Subcutaneous abdominal adipose tissue (tissue), 5 donors: ENCODE measurements at regions not wholly inside any gene's neighbourhood (a gene's known extent, or its start where the extent isn't known, plus 50 kb on each side); places are given as distances from the start of the nearest gene placed in this dataset.

Source experiments
- H3K27ac ChIP-seq: one replicate; pipeline ENCODE4 v1.7.0; 2013; ENCODE audit warnings: low read depth, mild to moderate bottlenecking, inconsistent platforms, low read length, moderate library complexity
- H3K27me3 ChIP-seq, 5 donors: one replicate each; pipeline ENCODE4 v1.7.0; 2013; ENCODE audit warnings: low read length in 5 of 5, inconsistent platforms in 1 of 5; ENCODE audit not compliant: control insufficient read depth in 5 of 5, insufficient read depth in 4 of 5
- H3K36me3 ChIP-seq, 5 donors: one replicate each; pipeline ENCODE4 v1.7.0; 2013; ENCODE audit warnings: low read length in 5 of 5; ENCODE audit not compliant: control insufficient read depth in 5 of 5, insufficient read depth in 5 of 5
- H3K4me1 ChIP-seq, 5 donors: one replicate each; pipeline ENCODE4 v1.7.0; 2013; ENCODE audit warnings: low read length in 5 of 5, mild to moderate bottlenecking in 3 of 5, moderate library complexity in 1 of 5; ENCODE audit not compliant: control insufficient read depth in 5 of 5, insufficient read depth in 5 of 5
- H3K4me3 ChIP-seq, 5 donors: one replicate each; pipeline ENCODE4 v1.7.0; 2013; ENCODE audit warnings: low read length in 5 of 5, low read depth in 1 of 5
- H3K9ac ChIP-seq, 5 donors: one replicate each; pipeline ENCODE4 v1.7.0; 2013; ENCODE audit warnings: low read length in 5 of 5, mild to moderate bottlenecking in 4 of 5, moderate library complexity in 3 of 5
- H3K9me3 ChIP-seq, 5 donors: one replicate each; pipeline ENCODE4 v1.7.0; 2013; ENCODE audit warnings: low read length in 5 of 5; ENCODE audit not compliant: control insufficient read depth in 5 of 5
- donor health status: healthy.
- donor health status: healthy.
- donor health status: healthy.
- donor health status: healthy.
- donor health status: healthy.

DNA sequence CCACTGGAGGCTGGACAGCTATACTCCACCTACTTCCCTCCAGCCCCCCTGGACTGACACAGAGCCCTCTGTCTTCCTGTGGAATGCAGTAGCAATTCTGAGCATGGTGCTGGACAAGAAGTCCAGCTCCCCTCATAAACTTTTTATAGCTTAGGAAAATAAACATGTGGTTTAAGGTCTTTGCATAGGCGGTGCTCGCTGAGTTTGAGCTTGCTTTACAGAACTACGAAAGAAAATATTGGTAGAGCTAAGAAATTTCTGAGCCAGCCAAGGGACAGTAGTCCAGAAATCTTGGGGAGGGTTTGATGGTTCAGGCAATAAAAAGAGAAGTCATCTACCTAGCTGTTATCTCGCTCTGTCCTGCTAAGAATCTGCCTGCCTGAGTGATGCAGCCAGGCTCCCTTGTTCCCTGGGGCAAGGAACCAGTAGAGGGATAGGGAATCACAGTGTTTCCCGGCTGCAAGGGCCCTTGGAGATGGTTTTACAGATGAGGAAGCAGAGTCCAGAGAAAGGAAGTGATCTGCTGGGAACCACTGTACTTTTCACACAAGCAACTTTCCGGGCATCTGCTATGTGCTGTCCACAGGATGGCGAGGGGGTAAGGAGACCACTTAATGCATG lies 343.4 kb downstream of the CDC5L start:
- H3K9ac ChIP-seq = no peak overlapping the region
- peaks cover 0 to 16% (median 11%) of the 10 kb centered on the region in 5 donors for H3K4me1 ChIP-seq
- H3K27ac ChIP-seq = no peak overlapping the region
- no peaks in the 10 kb centered on the region for H3K27me3 ChIP-seq
- H3K36me3 ChIP-seq = no peaks in the 10 kb centered on the region
- H3K4me3 ChIP-seq = no peak overlapping the region
- H3K9me3 ChIP-seq = no peaks in the 10 kb centered on the region

DNA sequence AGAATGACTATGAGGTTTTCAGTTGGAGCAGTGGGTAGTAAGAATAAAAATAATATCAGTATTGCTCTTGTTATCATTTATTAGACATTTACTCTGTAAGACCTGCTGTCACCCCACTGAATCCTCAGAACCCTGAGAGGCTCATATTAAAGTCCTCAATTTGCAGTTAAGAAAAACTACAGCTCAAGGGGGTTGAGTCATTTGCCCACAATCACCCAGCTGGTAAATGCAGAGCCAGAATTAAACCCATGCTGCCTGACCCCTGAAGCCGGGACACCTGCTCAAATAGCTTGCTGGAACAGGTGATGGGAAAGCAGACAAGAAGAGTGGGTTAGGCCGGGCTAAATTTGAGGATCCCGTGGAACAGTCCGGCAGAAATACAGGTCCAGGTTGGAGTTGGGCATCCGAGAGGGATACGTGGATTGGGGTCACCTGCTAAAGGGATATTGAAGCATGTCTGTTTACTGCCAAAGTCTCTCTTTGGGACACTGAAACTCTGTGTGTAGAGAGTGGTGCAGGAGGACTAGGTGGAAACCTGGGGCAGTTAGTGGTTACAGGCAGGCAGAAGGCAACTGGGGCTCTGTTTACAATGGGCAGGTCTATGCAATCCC lies 344.1 kb downstream of the CDC5L start:
- H3K4me1 ChIP-seq = peaks cover 0 to 16% (median 11%) of the 10 kb centered on the region in 5 donors
- no peaks in the 10 kb centered on the region for H3K9me3 ChIP-seq
- H3K27me3 ChIP-seq = no peaks in the 10 kb centered on the region
- H3K9ac ChIP-seq = no peak overlapping the region
- H3K4me3 ChIP-seq = no peak overlapping the region
- H3K27ac ChIP-seq = no peak overlapping the region
- no peaks in the 10 kb centered on the region for H3K36me3 ChIP-seq

DNA sequence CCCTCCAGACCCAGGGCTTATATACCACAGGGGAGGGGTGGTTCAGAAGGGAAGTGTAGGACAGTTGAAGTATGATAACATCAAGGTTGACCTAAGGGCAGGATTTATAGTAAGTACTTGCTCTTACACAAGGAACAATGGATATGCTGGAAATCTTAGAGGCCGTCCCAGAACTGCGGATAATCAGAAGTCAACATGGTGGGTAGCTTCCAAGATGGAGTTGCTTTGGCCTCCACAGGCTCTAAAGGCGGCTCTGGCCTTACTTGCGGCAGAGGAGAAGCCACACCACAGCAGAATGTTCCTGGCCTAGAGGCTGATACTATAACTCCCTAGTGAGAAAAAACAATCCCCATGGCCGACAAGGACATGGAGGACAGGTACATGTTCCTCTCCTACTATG lies 344.7 kb downstream of the CDC5L start:
- Histone ChIP-seq H3K4me1 (peaks cover 0 to 16% (median 11%) of the 10 kb centered on the region in 5 donors), H3K27ac (no peak overlapping the region), H3K9me3 (no peaks in the 10 kb centered on the region)

DNA sequence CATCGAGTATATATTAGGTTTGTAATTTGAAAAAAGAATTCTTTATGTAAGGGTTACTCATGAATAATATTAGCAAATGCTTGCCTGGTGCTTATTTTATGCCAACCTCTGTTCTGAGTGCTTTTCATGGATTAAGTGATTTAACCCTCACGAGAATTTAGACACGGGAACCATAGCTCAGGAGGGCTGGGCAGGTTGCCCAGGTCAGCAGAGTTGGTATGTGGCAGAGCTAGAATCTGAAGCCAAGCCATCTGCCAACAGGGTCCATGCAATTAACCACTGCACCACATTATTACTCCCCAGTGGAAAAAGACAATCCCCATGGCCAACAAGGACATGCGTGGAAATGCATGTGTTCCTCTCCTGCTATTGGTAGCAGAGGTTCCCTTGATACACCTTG lies 345.6 kb downstream of the CDC5L start:
- Histone ChIP-seq H3K9ac (no peak overlapping the region), H3K4me1 (peaks cover 0 to 23% (median 20%) of the 10 kb centered on the region in 5 donors), H3K9me3 (no peaks in the 10 kb centered on the region), H3K4me3 (no peak overlapping the region), H3K27me3 (no peaks in the 10 kb centered on the region), H3K36me3 (no peaks in the 10 kb centered on the region), H3K27ac (no peak overlapping the region)

More for the DNA sequence above, 344.7 kb downstream of the CDC5L start:
- H3K27me3 ChIP-seq = no peaks in the 10 kb centered on the region
- H3K36me3 ChIP-seq = no peaks in the 10 kb centered on the region
- no peak overlapping the region for H3K4me3 ChIP-seq
- H3K9ac ChIP-seq = no peak overlapping the region

DNA sequence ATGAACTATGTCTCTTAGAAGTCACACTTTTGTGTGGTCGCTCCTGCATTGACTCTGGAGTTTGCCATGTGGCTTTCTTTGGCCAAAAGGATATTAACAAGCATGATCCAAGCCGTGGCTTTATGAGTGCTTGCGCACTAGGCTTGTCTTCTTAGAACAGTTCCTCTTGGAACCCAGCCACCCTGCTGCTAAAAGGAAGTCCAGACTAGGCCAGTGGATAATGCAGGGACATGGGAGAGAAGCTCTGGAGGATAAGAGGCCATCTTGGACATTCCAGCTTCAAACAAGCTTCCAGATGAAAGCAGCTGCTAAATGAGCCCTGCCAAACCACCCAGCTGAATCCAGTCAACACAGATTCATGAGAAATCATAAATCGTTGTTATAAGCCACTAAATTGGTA lies 346.4 kb downstream of the CDC5L start:
- H3K27ac ChIP-seq = no peak overlapping the region
- H3K4me3 ChIP-seq = no peak overlapping the region
- H3K36me3 ChIP-seq = no peaks in the 10 kb centered on the region
- H3K9me3 ChIP-seq = no peaks in the 10 kb centered on the region
- no peaks in the 10 kb centered on the region for H3K27me3 ChIP-seq
- peaks cover 4 to 30% (median 27%) of the 10 kb centered on the region in 5 donors for H3K4me1 ChIP-seq
- H3K9ac ChIP-seq = no peak overlapping the region

DNA sequence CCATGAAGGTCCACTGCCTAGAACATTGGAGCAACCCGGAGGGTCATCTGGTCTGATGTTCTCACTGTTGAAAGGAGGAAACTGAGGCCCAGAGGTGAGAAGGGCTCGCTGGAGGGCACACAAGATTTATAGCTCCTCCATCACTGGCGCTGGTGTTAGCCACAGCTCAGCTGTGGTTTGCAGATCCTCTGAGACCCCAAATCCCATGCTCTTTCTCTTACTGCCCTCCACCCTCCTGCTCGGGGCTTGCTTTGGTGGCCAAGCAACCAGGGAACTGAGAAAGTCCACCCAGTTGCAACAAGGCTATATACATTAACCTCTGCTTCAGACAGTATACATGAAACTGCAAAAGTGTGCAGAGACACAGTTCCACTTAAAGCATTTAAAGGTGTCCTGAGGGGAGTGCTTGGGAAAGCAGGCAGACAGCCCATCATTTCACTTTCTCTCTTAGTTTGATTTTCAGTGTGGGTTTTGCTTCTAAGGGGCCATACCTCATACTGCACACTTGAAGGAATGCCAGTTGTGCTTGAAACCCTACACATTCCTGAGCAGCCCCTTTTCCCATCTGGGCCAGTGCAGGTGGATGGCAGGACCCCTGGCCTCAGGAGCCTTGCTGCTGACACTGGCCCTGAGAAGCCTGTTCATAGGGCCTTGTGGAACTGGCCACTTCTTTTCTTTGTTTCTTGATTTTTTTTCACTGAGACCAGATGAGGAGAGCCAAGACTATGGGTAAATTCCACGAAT lies 347.6 kb downstream of the CDC5L start:
- no peaks in the 10 kb centered on the region for H3K27me3 ChIP-seq
- H3K27ac ChIP-seq = no peak overlapping the region

DNA sequence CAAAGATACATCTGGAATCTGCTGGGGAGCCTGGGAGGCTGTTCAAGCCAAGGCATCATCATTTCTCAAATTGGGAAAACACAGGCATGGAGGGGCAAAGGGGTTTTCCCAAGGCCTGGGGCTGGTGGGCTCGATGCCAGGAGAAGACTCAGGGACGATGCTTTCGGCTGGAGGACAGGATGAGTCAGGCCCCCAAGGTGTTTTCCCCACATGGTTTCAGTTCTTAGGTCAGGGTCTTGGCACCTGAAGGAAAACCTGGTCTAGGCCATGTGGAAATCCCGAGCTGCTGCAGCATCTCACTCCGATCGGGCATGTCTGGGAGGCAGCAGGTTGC lies 348.1 kb downstream of the CDC5L start:
- no peak overlapping the region for H3K27ac ChIP-seq
- no peaks in the 10 kb centered on the region for H3K9me3 ChIP-seq
- H3K27me3 ChIP-seq = no peaks in the 10 kb centered on the region
- H3K4me1 ChIP-seq = peaks cover 8 to 44% (median 36%) of the 10 kb centered on the region in 5 donors
- H3K4me3 ChIP-seq = no peak overlapping the region
- H3K9ac ChIP-seq = no peak overlapping the region
- H3K36me3 ChIP-seq = no peaks in the 10 kb centered on the region

More for the DNA sequence above, 347.6 kb downstream of the CDC5L start:
- Histone ChIP-seq H3K9me3 (no peaks in the 10 kb centered on the region), H3K4me1 (peaks cover 8 to 40% (median 34%) of the 10 kb centered on the region in 5 donors), H3K9ac (no peak overlapping the region), H3K4me3 (no peak overlapping the region), H3K36me3 (no peaks in the 10 kb centered on the region)

DNA sequence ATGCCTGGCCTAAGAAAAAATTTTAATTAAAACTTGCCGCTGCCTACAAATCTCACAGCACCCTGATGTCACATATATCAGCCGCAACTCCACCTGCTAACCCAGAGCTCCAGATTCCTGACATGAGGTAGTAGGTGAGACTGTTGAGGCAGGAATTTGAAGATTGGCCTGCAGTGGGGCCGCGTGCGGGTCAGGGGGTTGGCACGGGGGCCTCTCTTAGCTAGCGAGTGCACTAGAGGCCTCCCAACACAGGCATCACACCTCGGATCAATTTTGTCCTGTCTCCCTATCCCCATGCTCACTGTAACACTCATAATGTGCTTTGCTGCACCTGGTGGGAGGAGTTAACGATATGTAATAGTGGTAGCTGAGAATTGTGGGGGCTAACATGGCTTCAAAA lies 349.8 kb downstream of the CDC5L start:
- H3K9me3 ChIP-seq = no peaks in the 10 kb centered on the region
- H3K4me3 ChIP-seq = no peak overlapping the region
- peaks cover 8 to 49% (median 33%) of the 10 kb centered on the region in 5 donors for H3K4me1 ChIP-seq
- H3K27me3 ChIP-seq = no peaks in the 10 kb centered on the region
- H3K9ac ChIP-seq = no peak overlapping the region
- no peaks in the 10 kb centered on the region for H3K36me3 ChIP-seq
- peak overlapping the region; percentile 98 for H3K27ac ChIP-seq

DNA sequence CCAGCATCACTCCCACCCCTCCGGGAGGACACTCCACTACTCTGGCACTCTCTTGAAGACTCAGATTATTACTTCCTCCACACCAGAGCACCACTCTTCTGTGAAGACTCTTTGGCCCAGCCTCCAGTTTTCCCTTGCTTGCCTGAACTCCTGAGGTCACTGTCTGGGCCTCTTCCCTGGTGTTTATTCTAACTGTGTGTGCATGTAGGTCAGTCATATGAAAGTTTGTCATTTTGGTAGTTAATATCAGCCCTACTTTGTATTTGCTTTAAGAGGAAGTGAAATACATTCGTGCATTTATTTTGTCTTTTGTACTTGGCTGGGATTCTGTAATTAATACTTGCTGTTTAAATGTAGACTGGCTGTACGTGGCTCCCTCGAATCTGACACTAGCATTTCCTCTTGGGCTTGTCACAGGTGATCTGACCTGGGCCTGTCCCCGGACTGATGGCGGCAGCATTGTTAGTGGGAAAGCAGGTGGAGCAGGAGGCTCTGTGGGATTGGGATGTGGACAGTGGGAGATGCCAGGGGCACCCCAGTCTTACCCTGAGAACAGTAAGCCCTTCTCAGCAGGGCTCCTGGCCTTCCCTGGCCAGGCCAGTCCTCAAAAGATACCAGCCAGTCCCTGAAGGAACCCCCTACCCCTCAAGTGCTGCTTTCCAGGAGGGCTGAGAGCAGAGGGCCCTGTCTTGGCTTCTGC lies 350.5 kb downstream of the CDC5L start:
- H3K36me3 ChIP-seq = no peaks in the 10 kb centered on the region
- peaks cover 8 to 46% (median 33%) of the 10 kb centered on the region in 5 donors for H3K4me1 ChIP-seq
- H3K27me3 ChIP-seq = no peaks in the 10 kb centered on the region
- peak overlapping the region; percentile 98 for H3K27ac ChIP-seq
- H3K4me3 ChIP-seq = peak overlapping the region in 1 of 5 donors; percentile 12
- H3K9ac ChIP-seq = peak overlapping the region in 3 of 5 donors; percentile 11 to 37 (median 25)
- no peaks in the 10 kb centered on the region for H3K9me3 ChIP-seq
